ENCODE measurements at regions not wholly inside any gene's neighbourhood (a gene's known extent, or its start where the extent isn't known, plus 50 kb on each side); places are given as distances from the start of the nearest gene placed in this dataset.

- Histone ChIP-seq H3K4me2 (ENCODE audit: low read length) (no peak overlapping the region), H3K9me2 (ENCODE audit: insufficient read depth, low read length) (no peaks in the 10 kb centered on the region), H3K9ac (ENCODE audit: low read length) (no peak overlapping the region), H3K79me2 (replicated peaks; ENCODE audit: insufficient read depth, low read length) (no peaks in the 10 kb centered on the region), H2AFZ (ENCODE audit: low read depth, low read length) (no peak overlapping the region), H3K36me3 (ENCODE audit: insufficient read depth, low read length) (no peaks in the 10 kb centered on the region), H3K27ac (ENCODE audit: low read length) (no peak overlapping the region), H4K20me1 (ENCODE audit: insufficient read depth) (no peaks in the 10 kb centered on the region), H3K4me3 (ENCODE audit: low read length) (no peak overlapping the region), H3K9me3 (ENCODE audit: low read length) (no peaks in the 10 kb centered on the region), H3F3A (ENCODE audit: insufficient read depth, low read length, poor library complexity, severe bottlenecking) (no peaks in the 10 kb centered on the region), H3K27me3 (ENCODE audit: insufficient read depth, low read depth, low read length) (no peaks in the 10 kb centered on the region)
- TF ChIP-seq EZH2 (IDR thresholded peaks at IDR 0.05; ENCODE audit: borderline replicate concordance, insufficient read depth, low read length, poor library complexity, severe bottlenecking) (no peak), REST (IDR thresholded peaks at IDR 0.05; ENCODE audit: borderline replicate concordance) (no peak), RAD21 (conservative IDR thresholded peaks at IDR 0.05) (no peak), TAF1 (IDR thresholded peaks at IDR 0.05; ENCODE audit: low read depth) (no peak), CTCF (IDR thresholded peaks at IDR 0.05; ENCODE audit: poor library complexity, severe bottlenecking) (no peak), MXI1 (conservative IDR thresholded peaks at IDR 0.05; ENCODE audit: poor library complexity, severe bottlenecking) (no peak), SMC3 (conservative IDR thresholded peaks at IDR 0.05; ENCODE audit: poor library complexity) (no peak), EP300 (conservative IDR thresholded peaks at IDR 0.05; ENCODE audit: poor library complexity, severe bottlenecking) (no peak), POLR2AphosphoS5 (IDR thresholded peaks at IDR 0.05) (no peak)
Measured at GRCh38 chr9:23117616-23118015, 671.0 kb downstream of the DMRTA1 start.

GRCh38 chr9:23120630-23121029 is 674.0 kb downstream of the DMRTA1 start:
- H3K79me2 ChIP-seq (replicated peaks; ENCODE audit: insufficient read depth, low read length) = no peaks in the 10 kb centered on the region
- H3K27ac ChIP-seq (ENCODE audit: low read length) = no peak overlapping the region
- no peaks in the 10 kb centered on the region for H3K9me3 ChIP-seq (ENCODE audit: low read length)
- H3K9ac ChIP-seq (ENCODE audit: low read length) = no peak overlapping the region
- H3K4me3 ChIP-seq (ENCODE audit: low read length) = no peak overlapping the region
- no peaks in the 10 kb centered on the region for H3K9me2 ChIP-seq (ENCODE audit: insufficient read depth, low read length)
- TF ChIP-seq POLR2AphosphoS5 (IDR thresholded peaks at IDR 0.05) (no peak), EZH2 (IDR thresholded peaks at IDR 0.05; ENCODE audit: borderline replicate concordance, insufficient read depth, low read length, poor library complexity, severe bottlenecking) (no peak), RAD21 (conservative IDR thresholded peaks at IDR 0.05) (no peak), TAF1 (IDR thresholded peaks at IDR 0.05; ENCODE audit: low read depth) (no peak), EP300 (conservative IDR thresholded peaks at IDR 0.05; ENCODE audit: poor library complexity, severe bottlenecking) (no peak), SMC3 (conservative IDR thresholded peaks at IDR 0.05; ENCODE audit: poor library complexity) (no peak)
- no peaks in the 10 kb centered on the region for H3F3A ChIP-seq (ENCODE audit: insufficient read depth, low read length, poor library complexity, severe bottlenecking)
- no peak overlapping the region for H2AFZ ChIP-seq (ENCODE audit: low read depth, low read length)
- H3K4me2 ChIP-seq (ENCODE audit: low read length) = no peak overlapping the region
- H3K27me3 ChIP-seq (ENCODE audit: insufficient read depth, low read depth, low read length) = no peaks in the 10 kb centered on the region
- H4K20me1 ChIP-seq (ENCODE audit: insufficient read depth) = no peaks in the 10 kb centered on the region
- H3K36me3 ChIP-seq (ENCODE audit: insufficient read depth, low read length) = no peaks in the 10 kb centered on the region
